AG04450 (cell line): ENCODE measurements at regions not wholly inside any gene's neighbourhood (a gene's known extent, or its start where the extent isn't known, plus 50 kb on each side); places are given as distances from the start of the nearest gene placed in this dataset.
"Not testable (repeated sequence)": the region's sequence is repeated elsewhere in the genome, so short reads cannot be mapped to it uniquely, and the experiment has no call there.

Source experiments
- CTCF ChIA-PET: fragments of 300-600, 350-600 bp; formaldehyde crosslinking; extraction: SDS; loops from one replicate; lab custom pipeline; 2022; ENCODE audit warnings: antibody characterized with exemption, inconsistent platforms; lab: Charles Lee
- POLR2A ChIA-PET: fragments of 350-600 bp; formaldehyde crosslinking; extraction: SDS; loops from one replicate; lab custom pipeline; 2021; ENCODE audit warnings: antibody characterized with exemption, inconsistent platforms; lab: Yijun Ruan, JAX
- DNase-seq: peaks from one replicate; pipeline ENCODE4 v3.0.0-alpha.2; 2011; ENCODE audit warnings: low read depth, low spot score
- H3K27ac ChIP-seq: one replicate; pipeline ENCODE4 v1.5.1; 2012; ENCODE audit warnings: low read depth, low read length, control low read depth
- H3K27me3 ChIP-seq: one replicate; pipeline ENCODE4 v1.6.0; 2012; ENCODE audit warnings: low read length; ENCODE audit not compliant: control insufficient read depth, insufficient read depth
- H3K4me3 ChIP-seq: 2 replicates; pipeline ENCODE4 v1.5.1; 2011; ENCODE audit warnings: mild to moderate bottlenecking, low read depth, low read length, control low read depth
- H3K9me3 ChIP-seq: 2 replicates; pipeline ENCODE4 v1.5.1; 2012; ENCODE audit warnings: low read length; ENCODE audit not compliant: control insufficient read depth, insufficient read depth
- CTCF ChIP-seq: IDR thresholded peaks from 2 replicates; pipeline ENCODE4 v1.5.1; 2011; ENCODE audit warnings: low read depth, low read length, control low read depth, inconsistent platforms

- POLR2A ChIA-PET: interaction anchor here (0.7 to 1.1 kb wide), 3 partner anchors 278 to 372 kb away, joined by 3 to 4 read pairs (median 4); partner anchors contain the start of gene PHLDA1
Measured at GRCh38 chr12:75658901-75659823, 147.8 kb upstream of the KRR1 start.

DNA sequence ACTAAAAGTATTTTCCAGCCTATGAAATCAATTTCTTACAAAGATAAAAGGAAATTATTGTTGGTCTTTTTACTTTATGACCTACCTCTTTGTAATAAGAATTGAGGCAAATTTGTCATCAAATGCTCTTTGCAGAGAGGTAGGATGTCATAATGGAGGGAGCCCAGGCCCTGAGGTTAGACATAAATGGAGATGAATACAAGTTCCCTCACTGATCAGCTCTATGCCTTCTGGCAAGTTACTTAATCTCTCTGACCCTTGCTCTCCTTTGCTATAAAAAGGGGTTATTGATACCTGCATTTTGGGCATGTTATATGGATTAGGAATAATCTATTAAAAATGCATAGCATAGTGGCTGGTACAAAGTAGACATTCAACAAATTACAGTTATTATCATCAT, 146.9 kb upstream of the KRR1 start:
- TF ChIP-seq CTCF: no peak
- ChIA-PET POLR2A (interaction anchor here (0.7 to 1.0 kb wide), 3 partner anchors 9 to 367 kb away, joined by 3 to 4 read pairs (median 3); no protein-coding TSS in a partner anchor), CTCF (interaction anchor here (0.6 to 1.0 kb wide), 2 partner anchors 131 to 347 kb away, joined by 3 to 5 read pairs; no protein-coding TSS in a partner anchor)
- DNase-seq: no peak
- no peaks in the 10 kb centered on the region for H3K9me3 ChIP-seq
- peak overlapping the region; percentile 66 for H3K27ac ChIP-seq
- H3K4me3 ChIP-seq: no peak overlapping the region
- H3K27me3 ChIP-seq: no peaks in the 10 kb centered on the region

More at GRCh38 chr12:75658901-75659823, 147.8 kb upstream of the KRR1 start:
- Histone ChIP-seq H3K9me3 (no peaks in the 10 kb centered on the region), H3K27me3 (no peaks in the 10 kb centered on the region), H3K4me3 (no peak overlapping the region), H3K27ac (peak overlapping the region; percentile 66)
- CTCF ChIA-PET: interaction anchor here (1.0 kb wide), 1 partner anchor 132 kb away, joined by 3 read pairs; no protein-coding TSS in a partner anchor
- no peak for DNase-seq
- no peak for TF ChIP-seq CTCF

- TF ChIP-seq CTCF: no peak
- ChIA-PET CTCF (interaction anchor here (0.6 to 1.0 kb wide), 2 partner anchors 130 to 347 kb away, joined by 3 to 5 read pairs; no protein-coding TSS in a partner anchor), POLR2A (interaction anchor here (0.9 to 1.0 kb wide), 2 partner anchors 10 to 367 kb away, joined by 3 read pairs; no protein-coding TSS in a partner anchor)
- DNase-seq: no peak
- Histone ChIP-seq H3K27ac (peak overlapping the region; percentile 66), H3K9me3 (no peaks in the 10 kb centered on the region), H3K4me3 (no peak overlapping the region), H3K27me3 (no peaks in the 10 kb centered on the region)
Measured at GRCh38 chr12:75657831-75658230, 146.4 kb upstream of the KRR1 start.

GRCh38 chr12:75657354-75657753, 145.9 kb upstream of the KRR1 start:
- not testable (repeated sequence) for H3K9me3 ChIP-seq, DNase-seq, H3K27me3 ChIP-seq, H3K4me3 ChIP-seq
- ChIA-PET CTCF (interaction anchor here (1.0 kb wide), 1 partner anchor 130 kb away, joined by 3 read pairs; no protein-coding TSS in a partner anchor), POLR2A (interaction anchor here (1.0 kb wide), 1 partner anchor 10 kb away, joined by 3 read pairs; no protein-coding TSS in a partner anchor)
- peak overlapping the region; percentile 65 for H3K27ac ChIP-seq

DNA sequence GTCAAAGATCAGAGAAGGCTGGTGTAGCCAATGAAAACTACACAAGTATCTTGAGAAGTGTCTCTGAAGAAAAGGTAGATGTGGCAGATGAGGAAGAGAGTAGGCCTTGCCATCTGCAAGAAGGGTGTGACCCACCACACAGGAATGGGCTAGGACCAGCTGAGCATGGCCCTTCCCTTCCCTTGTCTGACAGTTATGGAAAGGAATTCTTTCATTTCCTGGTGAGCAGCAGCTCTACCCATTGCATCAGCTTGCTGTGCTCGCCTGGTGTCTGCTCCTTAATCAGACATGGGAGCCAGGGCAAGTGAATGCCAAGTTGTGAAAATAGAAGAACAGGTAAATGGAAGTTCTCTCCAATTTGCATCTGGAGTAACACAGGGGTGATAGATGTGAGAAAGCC, 145.2 kb upstream of the KRR1 start:
- no peak for TF ChIP-seq CTCF
- H3K4me3 ChIP-seq: no peak overlapping the region
- no peak overlapping the region for H3K27ac ChIP-seq
- CTCF ChIA-PET: no interaction called here
- POLR2A ChIA-PET: interaction anchor here (0.6 kb wide), 1 partner anchor 107 kb away, joined by 3 read pairs; no protein-coding TSS in a partner anchor
- no peaks in the 10 kb centered on the region for H3K9me3 ChIP-seq
- DNase-seq: peak; percentile 76
- no peaks in the 10 kb centered on the region for H3K27me3 ChIP-seq
